ENCODE measurements at regions not wholly inside any gene's neighbourhood (a gene's known extent, or its start where the extent isn't known, plus 50 kb on each side); places are given as distances from the start of the nearest gene placed in this dataset.

DNA sequence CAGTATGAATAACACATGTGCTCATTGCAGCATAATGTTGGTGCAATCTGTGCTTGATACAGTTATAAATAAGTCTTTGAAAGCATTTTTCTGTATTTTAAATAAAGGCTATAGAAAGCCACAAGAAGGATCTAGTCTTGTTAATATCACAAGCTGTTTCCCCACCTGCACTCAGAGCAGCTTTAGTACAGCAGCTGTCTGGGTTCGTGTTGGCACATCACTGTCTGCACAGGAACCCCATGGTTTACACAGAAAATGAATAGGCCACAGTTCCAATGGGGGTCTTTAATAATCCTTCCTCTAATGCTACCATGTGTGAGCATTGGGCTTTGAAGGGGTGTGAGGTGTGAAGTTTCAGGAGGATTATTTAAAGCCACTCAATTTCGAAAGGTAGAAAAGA, 2269.7 kb downstream of the MAT2B start:
- DNase-seq (ENCODE audit: insufficient read length, low spot score), result no peak
- FAIRE-seq, result no peak
- no peak for TF ChIP-seq POLR2A (IDR thresholded peaks at IDR 0.05; ENCODE audit: low read depth, low read length)

DNA sequence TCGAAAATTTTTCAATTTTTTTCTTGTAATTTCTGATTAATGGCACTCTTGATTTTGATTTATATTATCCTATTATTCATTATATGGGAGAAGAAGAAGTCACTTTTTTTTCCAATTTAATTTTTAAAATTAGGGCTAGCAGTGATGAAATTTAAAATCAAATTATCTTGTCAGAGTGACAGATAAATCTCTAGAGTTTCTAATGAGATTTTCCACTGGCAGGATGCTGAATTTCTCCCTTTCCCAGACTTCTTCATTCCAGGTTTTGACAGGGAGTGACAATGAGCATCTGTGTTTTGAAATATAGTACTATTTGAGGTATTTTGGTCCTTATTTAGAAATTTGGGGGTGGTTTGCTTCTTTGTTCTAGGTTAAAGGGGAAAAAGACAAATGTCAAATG, 2274.1 kb downstream of the MAT2B start:
- no peak for TF ChIP-seq POLR2A (IDR thresholded peaks at IDR 0.05; ENCODE audit: low read depth, low read length)
- FAIRE-seq, result no peak
- DNase-seq (ENCODE audit: insufficient read length, low spot score), result no peak

DNA sequence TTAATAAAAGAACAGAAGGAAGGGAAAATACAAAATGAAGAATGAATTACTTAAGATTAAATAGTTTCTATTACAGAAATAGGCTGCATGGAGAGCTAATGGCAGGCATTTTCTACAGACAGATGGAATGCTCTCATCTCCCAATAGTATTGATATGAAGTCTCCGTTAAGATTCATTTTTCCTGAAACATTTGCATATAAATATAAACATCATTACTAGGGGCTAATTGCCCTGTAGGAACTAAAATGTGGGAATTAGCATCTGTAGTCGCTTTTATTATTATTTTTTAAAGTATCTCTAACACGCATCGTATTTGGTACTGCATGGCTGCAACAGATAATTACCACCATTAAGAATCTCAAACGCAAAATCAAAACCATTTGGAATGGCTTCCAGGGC, 2275.5 kb downstream of the MAT2B start:
- no peak for FAIRE-seq
- TF ChIP-seq POLR2A (IDR thresholded peaks at IDR 0.05; ENCODE audit: low read depth, low read length), result no peak
- no peak for DNase-seq (ENCODE audit: insufficient read length, low spot score)

DNA sequence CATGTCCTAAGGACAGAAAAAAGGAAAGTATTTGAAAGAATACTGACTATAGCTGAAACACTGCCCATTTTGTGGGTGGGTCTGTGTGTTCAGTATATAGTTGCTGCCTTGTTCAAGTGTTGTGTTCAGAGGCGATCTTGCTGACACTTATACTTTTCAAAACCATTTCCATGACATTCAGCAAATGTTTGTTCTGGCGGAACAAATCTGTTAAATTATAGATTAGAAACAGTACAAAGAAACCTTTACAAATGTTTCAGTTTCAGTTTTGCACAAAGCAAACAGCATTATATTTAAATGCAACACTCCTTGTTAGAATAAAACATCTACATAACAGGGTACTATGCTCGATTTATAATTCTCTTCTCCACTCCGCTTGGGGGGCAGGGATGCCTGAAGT, 2276.3 kb downstream of the MAT2B start:
- TF ChIP-seq POLR2A (IDR thresholded peaks at IDR 0.05; ENCODE audit: low read depth, low read length), result no peak
- FAIRE-seq (no peak), DNase-seq (ENCODE audit: insufficient read length, low spot score) (no peak)

DNA sequence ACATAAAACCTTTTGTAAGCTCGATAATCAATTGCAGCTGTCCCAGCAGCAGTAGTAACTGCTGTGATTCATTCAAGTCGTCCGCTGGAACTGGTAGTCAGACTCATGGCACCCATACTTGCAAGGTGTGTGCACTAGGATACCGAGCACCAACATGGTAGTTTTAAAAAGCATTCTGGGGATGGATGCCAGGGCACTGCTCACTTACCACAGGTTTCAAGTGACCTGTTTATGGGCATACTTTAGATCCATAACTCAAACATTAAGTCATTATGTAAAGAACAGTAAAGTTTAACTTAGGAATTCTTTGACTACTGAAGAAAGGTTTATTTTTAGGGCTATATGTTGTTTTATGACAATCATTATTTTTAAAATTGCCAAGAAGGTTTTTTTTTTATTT, 2277.6 kb downstream of the MAT2B start:
- no peak for DNase-seq (ENCODE audit: insufficient read length, low spot score)
- TF ChIP-seq POLR2A (IDR thresholded peaks at IDR 0.05; ENCODE audit: low read depth, low read length), result no peak
- FAIRE-seq, result no peak

DNA sequence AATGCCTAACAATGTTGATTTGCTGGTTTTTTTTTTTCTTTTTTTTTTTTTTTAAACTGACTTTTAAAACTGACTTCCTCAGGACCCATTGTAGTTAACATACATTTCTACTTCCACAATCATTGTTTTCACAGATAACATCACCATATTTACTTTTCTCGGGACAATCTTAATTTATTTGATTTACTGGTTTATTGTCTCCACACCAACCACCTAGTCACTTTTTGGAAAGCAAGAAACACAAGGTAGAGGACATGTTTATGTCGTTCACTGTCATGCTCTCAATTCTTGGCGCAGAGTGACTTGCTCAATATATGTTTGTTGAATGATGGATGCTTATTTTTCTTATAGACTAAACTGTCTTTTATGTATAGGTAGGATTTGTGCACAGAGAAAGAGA, 2280.7 kb downstream of the MAT2B start:
- no peak for TF ChIP-seq POLR2A (IDR thresholded peaks at IDR 0.05; ENCODE audit: low read depth, low read length)
- no peak for DNase-seq (ENCODE audit: insufficient read length, low spot score)
- no peak for FAIRE-seq

DNA sequence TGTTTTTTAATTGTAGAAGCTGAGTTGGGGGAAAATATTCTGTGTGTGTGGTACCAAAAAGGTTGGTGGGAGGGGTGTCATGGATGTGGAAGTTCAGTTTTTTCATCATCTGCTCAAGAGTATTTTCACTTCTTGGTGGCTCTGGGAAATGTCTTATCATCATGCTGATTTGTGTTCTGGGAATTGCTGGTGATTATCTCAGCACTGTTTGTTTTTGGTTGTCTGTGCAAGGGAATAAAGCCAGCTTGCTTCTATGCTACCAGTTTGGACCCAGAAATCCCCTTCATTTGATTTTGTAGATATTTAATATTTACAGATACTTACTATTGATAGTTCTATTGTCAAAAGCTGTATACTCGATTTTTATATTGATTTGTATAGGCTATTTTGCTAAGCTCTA, 2289.7 kb downstream of the MAT2B start:
- DNase-seq (ENCODE audit: insufficient read length, low spot score) (no peak), FAIRE-seq (no peak)
- TF ChIP-seq POLR2A (IDR thresholded peaks at IDR 0.05; ENCODE audit: low read depth, low read length), result no peak

DNA sequence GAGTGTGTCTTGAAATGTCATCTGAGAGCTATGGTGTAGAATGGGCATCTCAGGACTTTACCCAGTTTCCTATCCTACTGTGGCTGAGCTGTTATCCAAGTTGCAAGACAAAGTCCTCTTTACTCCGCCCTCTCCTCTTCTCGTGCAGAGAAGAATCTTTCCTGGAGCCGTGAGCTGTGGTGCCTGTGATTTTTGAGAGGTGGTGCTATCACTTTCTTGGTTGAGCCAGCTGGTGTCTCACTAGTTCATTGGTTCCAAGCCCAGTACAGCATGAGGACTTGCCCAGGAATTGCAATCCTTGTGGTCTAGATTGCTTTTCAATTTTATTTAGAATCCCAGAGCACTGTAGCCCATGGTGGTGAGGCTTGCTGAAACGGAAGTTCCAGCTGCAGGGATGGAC, 2300.3 kb downstream of the MAT2B start:
- DNase-seq (ENCODE audit: insufficient read length, low spot score) (no peak), FAIRE-seq (no peak)

DNA sequence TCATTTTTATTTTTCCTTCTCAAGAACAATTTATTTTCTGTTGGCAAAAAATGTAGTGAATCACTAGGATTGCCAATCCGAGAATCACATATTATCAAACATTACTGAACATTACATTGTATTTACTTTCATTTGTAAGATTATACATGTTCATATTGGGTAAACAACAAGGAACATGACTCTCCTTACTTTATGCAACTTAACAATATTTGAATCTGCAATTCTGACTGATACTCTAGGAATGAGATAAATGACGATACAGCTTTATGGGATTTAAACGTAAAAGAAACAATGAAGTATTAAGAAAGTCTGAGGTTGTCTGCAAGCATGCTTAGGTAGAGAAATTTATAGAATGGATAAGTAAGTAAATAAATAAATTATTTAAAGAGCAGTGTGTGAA, 2302.9 kb downstream of the MAT2B start:
- no peak for FAIRE-seq
- TF ChIP-seq POLR2A (IDR thresholded peaks at IDR 0.05; ENCODE audit: low read depth, low read length), result no peak
- DNase-seq (ENCODE audit: insufficient read length, low spot score), result no peak

More for the DNA sequence above, 2300.3 kb downstream of the MAT2B start:
- TF ChIP-seq POLR2A (IDR thresholded peaks at IDR 0.05; ENCODE audit: low read depth, low read length), result no peak

DNA sequence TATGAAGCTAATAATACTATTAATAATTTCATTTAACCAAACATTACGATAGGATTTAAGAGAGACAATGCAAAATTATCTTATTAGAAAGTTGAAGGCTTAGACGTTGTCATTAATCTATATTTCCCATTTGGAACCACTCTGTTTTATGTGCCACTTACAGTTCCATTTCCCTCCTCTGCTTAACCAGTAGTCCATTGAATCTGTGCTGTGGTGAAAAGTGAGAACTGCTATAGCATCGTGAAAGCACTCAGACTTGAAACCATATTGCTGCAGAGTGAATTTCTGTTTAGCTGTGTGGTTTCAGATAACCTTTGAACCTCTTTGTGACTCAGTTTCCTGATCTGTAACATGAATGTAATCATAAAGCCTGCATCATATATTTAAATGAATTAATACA, 2304.5 kb downstream of the MAT2B start:
- FAIRE-seq, result no peak
- DNase-seq (ENCODE audit: insufficient read length, low spot score), result no peak
- TF ChIP-seq POLR2A (IDR thresholded peaks at IDR 0.05; ENCODE audit: low read depth, low read length), result no peak

DNA sequence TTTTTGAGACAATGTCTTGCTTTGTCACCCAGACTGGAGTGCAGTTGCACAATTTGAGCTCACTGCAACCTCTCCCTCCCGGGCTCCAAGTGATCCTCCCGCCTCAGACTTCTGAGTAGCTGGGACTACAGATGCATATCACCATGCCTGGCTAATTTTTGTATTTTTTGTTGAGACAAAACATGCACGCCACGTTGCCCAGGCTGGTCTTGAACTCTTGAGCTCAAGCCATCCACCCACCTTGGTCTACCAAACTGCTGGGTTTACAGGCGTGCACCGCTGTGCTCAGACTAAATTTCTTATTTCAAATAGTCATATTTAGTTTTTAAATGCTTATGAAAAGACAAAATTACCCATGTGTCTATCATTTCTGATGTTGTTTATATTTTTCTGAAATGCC, 2324.1 kb downstream of the MAT2B start:
- DNase-seq (ENCODE audit: insufficient read length, low spot score) (no peak), FAIRE-seq (no peak)
- no peak for TF ChIP-seq POLR2A (IDR thresholded peaks at IDR 0.05; ENCODE audit: low read depth, low read length)

DNA sequence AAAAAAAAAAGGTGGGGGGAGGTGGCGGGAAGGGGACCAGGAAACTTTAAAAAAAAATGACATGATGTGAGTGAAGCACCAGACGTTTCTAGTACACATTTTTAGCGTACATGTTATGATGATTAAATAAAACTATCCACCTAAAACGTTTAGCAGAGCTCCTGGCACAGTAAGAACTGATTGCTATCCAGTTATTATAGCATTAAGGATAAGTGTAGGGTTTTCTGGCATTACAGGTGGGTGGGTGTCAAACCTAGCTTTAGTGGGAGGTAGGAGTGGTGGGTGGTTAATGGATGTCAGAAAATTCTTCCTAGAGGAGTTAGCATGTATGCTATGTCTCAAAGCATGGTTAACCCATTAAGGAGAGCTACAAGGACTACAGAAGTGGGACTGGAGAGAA, 2329.5 kb downstream of the MAT2B start:
- no peak for DNase-seq (ENCODE audit: insufficient read length, low spot score)
- FAIRE-seq, result no peak
- no peak for TF ChIP-seq POLR2A (IDR thresholded peaks at IDR 0.05; ENCODE audit: low read depth, low read length)

DNA sequence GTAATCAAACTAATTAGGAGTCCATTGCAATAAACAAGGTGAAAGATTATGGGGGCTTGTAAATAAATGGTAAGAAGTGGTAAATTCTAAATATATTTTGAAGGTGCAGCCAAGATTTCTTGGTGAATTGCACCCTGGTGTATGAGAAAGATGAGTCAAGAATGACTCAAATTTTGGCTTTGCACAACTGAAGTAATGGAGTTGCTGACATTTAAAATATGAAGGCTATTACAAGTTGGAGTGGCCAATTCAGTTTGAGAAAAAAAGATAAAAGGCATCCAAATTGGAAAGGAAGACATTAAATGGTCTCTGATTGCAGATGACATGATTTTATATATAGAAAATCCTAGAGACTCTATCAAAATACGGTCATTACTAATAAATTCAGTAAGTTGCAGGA, 2330.6 kb downstream of the MAT2B start:
- TF ChIP-seq POLR2A (IDR thresholded peaks at IDR 0.05; ENCODE audit: low read depth, low read length), result no peak
- FAIRE-seq, result no peak
- DNase-seq (ENCODE audit: insufficient read length, low spot score), result no peak

DNA sequence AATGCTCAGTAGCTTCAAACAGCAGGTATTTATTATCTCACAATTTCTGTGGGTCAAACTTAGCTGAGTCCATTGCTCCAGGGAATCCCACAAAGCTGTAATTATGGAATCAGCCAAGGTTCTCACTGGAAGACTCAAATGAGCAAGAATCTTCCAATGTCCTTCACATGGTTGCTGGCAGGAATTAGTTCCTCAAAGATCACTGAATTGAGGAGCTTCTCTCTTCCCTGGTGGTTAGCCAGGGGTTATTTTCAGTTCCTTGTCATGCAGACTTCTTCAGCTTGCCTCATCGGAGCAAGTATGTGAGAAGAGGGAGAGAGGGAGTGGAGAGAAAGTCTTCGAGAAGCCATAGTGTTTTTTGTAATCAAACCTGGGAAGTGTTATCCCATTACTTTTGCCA, 2331.9 kb downstream of the MAT2B start:
- DNase-seq (ENCODE audit: insufficient read length, low spot score) (no peak), FAIRE-seq (no peak)
- TF ChIP-seq POLR2A (IDR thresholded peaks at IDR 0.05; ENCODE audit: low read depth, low read length), result no peak

DNA sequence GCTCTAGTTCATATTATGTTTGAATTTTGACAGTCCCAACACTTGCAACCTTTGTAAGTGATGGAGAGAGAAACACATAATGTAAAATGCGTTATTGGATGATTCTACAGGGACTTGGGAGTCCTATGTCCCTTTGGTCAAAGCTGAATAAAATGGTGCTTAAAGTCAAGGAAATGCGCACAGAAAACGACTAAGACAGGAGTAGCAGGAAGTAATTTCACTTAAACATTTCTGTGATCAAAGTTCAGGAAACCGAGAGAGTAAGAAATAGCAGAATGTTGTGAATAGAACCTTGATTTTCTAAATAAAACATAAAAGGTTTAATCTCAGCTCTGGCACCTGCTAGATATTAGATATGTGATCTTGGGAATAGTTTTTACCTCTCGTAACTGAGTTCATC, 2339.2 kb downstream of the MAT2B start:
- TF ChIP-seq POLR2A (IDR thresholded peaks at IDR 0.05; ENCODE audit: low read depth, low read length), result no peak
- FAIRE-seq (no peak), DNase-seq (ENCODE audit: insufficient read length, low spot score) (no peak)

DNA sequence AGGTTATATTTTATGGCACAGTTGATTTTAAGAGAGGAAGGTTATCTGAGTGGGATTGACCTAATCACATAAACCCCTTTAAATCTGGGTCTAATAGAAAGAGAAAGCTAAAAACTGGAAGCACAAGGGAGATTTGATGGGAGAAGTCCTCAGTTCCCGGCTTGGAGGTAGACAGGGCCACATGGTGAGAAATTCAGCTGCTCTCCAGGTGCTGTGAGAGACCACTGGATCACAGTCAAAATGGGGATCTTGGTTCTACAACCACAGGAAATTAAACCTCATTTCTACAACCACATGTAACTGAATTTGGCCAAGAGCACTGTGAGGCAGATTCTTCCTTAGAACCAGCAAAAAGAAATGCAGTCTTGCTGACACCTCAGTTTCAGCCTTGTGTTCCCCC, 2352.7 kb downstream of the MAT2B start:
- no peak for TF ChIP-seq POLR2A (IDR thresholded peaks at IDR 0.05; ENCODE audit: low read depth, low read length)
- no peak for FAIRE-seq
- DNase-seq (ENCODE audit: insufficient read length, low spot score), result no peak

All from H54 (cell line).